HEK293T (cell line): ENCODE measurements at regions not wholly inside any gene's neighbourhood (a gene's known extent, or its start where the extent isn't known, plus 50 kb on each side); places are given as distances from the start of the nearest gene placed in this dataset.

Experiments
- CTBP1 ChIP-seq: fragments of 450-650 bp; IDR thresholded peaks from 2 replicates; pipeline ENCODE4 v1.6.1; 2016; ENCODE audit warnings: borderline replicate concordance
- ELF4 ChIP-seq: fragments of 450-650 bp; IDR thresholded peaks from 2 replicates; pipeline ENCODE4 v1.6.1; 2017; ENCODE audit warnings: antibody characterized with exemption
- FOXA1 ChIP-seq: fragments of 450-650 bp; IDR thresholded peaks from 2 replicates; pipeline ENCODE4 v1.6.1; 2016; ENCODE audit warnings: mild to moderate bottlenecking
- HDGF ChIP-seq: fragments of 450-650 bp; IDR thresholded peaks from 2 replicates; pipeline ENCODE4 v1.6.1; 2017; ENCODE audit warnings: antibody characterized with exemption, borderline replicate concordance
- L3MBTL2 ChIP-seq: fragments of 450-650 bp; conservative IDR thresholded peaks from 2 replicates; pipeline ENCODE4 v1.6.1; 2016; ENCODE audit warnings: mild to moderate bottlenecking
- NFRKB ChIP-seq: fragments of 450-650 bp; IDR thresholded peaks from 2 replicates; pipeline ENCODE4 v1.6.1; 2016; ENCODE audit warnings: mild to moderate bottlenecking, moderate library complexity
- ZNF384 ChIP-seq: fragments of 450-650 bp; IDR thresholded peaks from 2 replicates; pipeline ENCODE4 v1.6.1; 2016

- TF ChIP-seq L3MBTL2: no peak
- TF ChIP-seq ELF4: no peak
- no peak for TF ChIP-seq CTBP1
- TF ChIP-seq FOXA1: no peak
- no peak for TF ChIP-seq HDGF
- TF ChIP-seq NFRKB: no peak
- TF ChIP-seq ZNF384: no peak
Measured at GRCh38 chr6:56693246-56693607, 50.5 kb upstream of the DST start.
